IPS DF 6.9 (cell line): ENCODE measurements at regions not wholly inside any gene's neighbourhood (a gene's known extent, or its start where the extent isn't known, plus 50 kb on each side); places are given as distances from the start of the nearest gene placed in this dataset.

Experiments used
- DNase-seq: peaks from one replicate; pipeline ENCODE4 v3.0.0-alpha.2; 2013; ENCODE audit warnings: low read depth, low spot score
- H3K27ac ChIP-seq: one replicate; pipeline ENCODE4 v1.5.1; 2013; ENCODE audit warnings: low read length, control low read depth
- H3K27me3 ChIP-seq: 2 replicates; pipeline ENCODE4 v1.6.1; 2013; ENCODE audit warnings: mild to moderate bottlenecking, low read length; ENCODE audit not compliant: control insufficient read depth, insufficient read depth
- H3K36me3 ChIP-seq: 2 replicates; pipeline ENCODE4 v1.6.1; 2013; ENCODE audit warnings: low read length; ENCODE audit not compliant: control insufficient read depth, insufficient read depth
- H3K4me1 ChIP-seq: 2 replicates; pipeline ENCODE4 v1.6.1; 2013; ENCODE audit warnings: low read length; ENCODE audit not compliant: control insufficient read depth, insufficient read depth
- H3K4me3 ChIP-seq: 2 replicates; pipeline ENCODE4 v1.5.1; 2013; ENCODE audit warnings: mild to moderate bottlenecking, low read length
- H3K9me3 ChIP-seq: 2 replicates; pipeline ENCODE4 v1.6.1; 2013; ENCODE audit warnings: low read length, inconsistent platforms; ENCODE audit not compliant: control insufficient read depth, insufficient read depth
- WGBS: extraction: QIAGEN DNeasy Blood & Tissue Kit; methylation state at CpG from one replicate; pipeline ENCODE4 v1.1.7; 2013; ENCODE audit warnings: mixed read lengths, missing lambda C conversion rate; ENCODE audit not compliant: insufficient read length, insufficient coverage; 5-methylcytosine and 5-hydroxymethylcytosine counted together

- peaks cover 1% of the 10 kb centered on the region; the same call in 1 of the 2 replicates for H3K4me1 ChIP-seq
- H3K36me3 ChIP-seq = no peaks in the 10 kb centered on the region
- no peaks in the 10 kb centered on the region for H3K9me3 ChIP-seq
- no peak for DNase-seq
- no peak overlapping the region for H3K27ac ChIP-seq
- no peak overlapping the region for H3K4me3 ChIP-seq
- no peaks in the 10 kb centered on the region for H3K27me3 ChIP-seq
Measured at GRCh38 chr6:6781873-6782227, 193.3 kb downstream of the LY86 start.

- Histone ChIP-seq H3K27ac (no peak overlapping the region), H3K9me3 (no peaks in the 10 kb centered on the region), H3K4me3 (no peak overlapping the region), H3K4me1 (peaks cover 1% of the 10 kb centered on the region; the same call in 1 of the 2 replicates), H3K27me3 (no peaks in the 10 kb centered on the region), H3K36me3 (no peaks in the 10 kb centered on the region)
- no CpG with 5 or more reads among the region's 2 CpGs for WGBS
- DNase-seq = no peak
Measured at GRCh38 chr6:6783721-6784120, 195.2 kb downstream of the LY86 start.

- Histone ChIP-seq H3K27ac (no peak overlapping the region), H3K9me3 (no peaks in the 10 kb centered on the region), H3K4me3 (no peak overlapping the region), H3K27me3 (no peaks in the 10 kb centered on the region), H3K36me3 (no peaks in the 10 kb centered on the region), H3K4me1 (peaks cover 1% of the 10 kb centered on the region; the same call in 1 of the 2 replicates)
- DNase-seq = no peak
- WGBS = no CpG with 5 or more reads among the region's 2 CpGs
Measured at GRCh38 chr6:6784514-6785162, 196.1 kb downstream of the LY86 start.

GRCh38 chr6:6785163-6785521 lies 196.6 kb downstream of the LY86 start:
- no CpG with 5 or more reads among the region's 5 CpGs for WGBS
- Histone ChIP-seq H3K4me1 (peaks cover 1% of the 10 kb centered on the region; the same call in 1 of the 2 replicates), H3K4me3 (no peak overlapping the region), H3K9me3 (no peaks in the 10 kb centered on the region), H3K27ac (no peak overlapping the region), H3K27me3 (no peaks in the 10 kb centered on the region), H3K36me3 (no peaks in the 10 kb centered on the region)
- no peak for DNase-seq

GRCh38 chr6:6788394-6789032 lies 200.0 kb downstream of the LY86 start:
- no peak for DNase-seq
- no CpG with 5 or more reads among the region's 4 CpGs for WGBS
- no peaks in the 10 kb centered on the region for H3K27me3 ChIP-seq
- H3K27ac ChIP-seq = no peak overlapping the region
- H3K36me3 ChIP-seq = no peaks in the 10 kb centered on the region
- H3K4me3 ChIP-seq = no peak overlapping the region
- no peaks in the 10 kb centered on the region for H3K4me1 ChIP-seq
- no peaks in the 10 kb centered on the region for H3K9me3 ChIP-seq

DNA sequence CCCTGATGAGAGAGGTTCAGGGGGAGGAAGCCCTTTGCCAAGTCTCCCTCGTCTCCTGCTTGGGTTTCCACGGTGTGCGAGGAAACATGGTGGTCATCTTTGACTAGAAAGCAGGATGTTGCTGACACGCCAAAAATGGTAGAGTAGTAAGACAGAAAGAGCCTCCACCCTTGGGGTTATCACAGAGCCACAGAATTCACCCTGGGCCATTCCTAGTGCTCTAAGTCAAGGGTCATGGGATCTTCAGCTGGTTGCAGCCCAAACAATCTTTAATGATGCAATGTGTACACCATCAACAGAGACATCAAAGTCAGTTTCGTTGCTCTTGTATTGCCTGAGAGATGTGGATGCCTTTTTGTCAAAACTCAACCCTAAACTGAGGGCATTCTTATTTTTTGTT lies 201.9 kb downstream of the LY86 start:
- H3K27ac ChIP-seq = no peak overlapping the region

DNA sequence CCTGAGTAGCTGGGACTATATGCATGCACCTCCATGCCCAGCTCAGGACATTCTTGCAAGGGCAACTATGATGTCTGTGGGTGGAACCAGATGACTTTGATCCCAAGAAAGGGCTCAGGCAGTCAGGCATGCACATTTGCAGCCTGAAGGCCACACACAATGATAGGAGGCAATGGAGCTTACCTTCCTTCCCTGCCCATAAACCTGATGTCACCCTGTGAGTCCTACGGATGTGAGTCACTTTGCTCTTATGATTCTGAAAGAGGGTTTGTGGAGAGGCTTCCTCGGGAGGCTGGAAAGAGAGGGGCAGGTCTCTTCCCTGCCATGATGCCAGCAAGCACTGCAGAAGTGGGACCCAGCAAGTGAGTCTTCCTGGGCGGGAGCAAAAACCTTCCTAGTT lies 202.4 kb downstream of the LY86 start:
- no peak overlapping the region for H3K4me3 ChIP-seq
- no peaks in the 10 kb centered on the region for H3K4me1 ChIP-seq
- H3K9me3 ChIP-seq = no peaks in the 10 kb centered on the region
- H3K36me3 ChIP-seq = no peaks in the 10 kb centered on the region
- WGBS = no CpG with 5 or more reads among the region's 3 CpGs
- H3K27me3 ChIP-seq = no peaks in the 10 kb centered on the region
- no peak overlapping the region for H3K27ac ChIP-seq
- DNase-seq = no peak

More for the DNA sequence above, 201.9 kb downstream of the LY86 start:
- H3K27me3 ChIP-seq = no peaks in the 10 kb centered on the region
- H3K4me1 ChIP-seq = no peaks in the 10 kb centered on the region
- H3K4me3 ChIP-seq = no peak overlapping the region
- DNase-seq = no peak
- WGBS = no CpG with 5 or more reads among the region's 5 CpGs
- H3K9me3 ChIP-seq = no peaks in the 10 kb centered on the region
- H3K36me3 ChIP-seq = no peaks in the 10 kb centered on the region

- 100% methylated on average over 1 of the region's 9 CpGs for WGBS
- Histone ChIP-seq H3K36me3 (no peaks in the 10 kb centered on the region), H3K9me3 (no peaks in the 10 kb centered on the region), H3K27me3 (no peaks in the 10 kb centered on the region), H3K4me1 (no peaks in the 10 kb centered on the region), H3K4me3 (no peak overlapping the region), H3K27ac (no peak overlapping the region)
- no peak for DNase-seq
Measured at GRCh38 chr6:6793388-6794250, 205.1 kb downstream of the LY86 start.

DNA sequence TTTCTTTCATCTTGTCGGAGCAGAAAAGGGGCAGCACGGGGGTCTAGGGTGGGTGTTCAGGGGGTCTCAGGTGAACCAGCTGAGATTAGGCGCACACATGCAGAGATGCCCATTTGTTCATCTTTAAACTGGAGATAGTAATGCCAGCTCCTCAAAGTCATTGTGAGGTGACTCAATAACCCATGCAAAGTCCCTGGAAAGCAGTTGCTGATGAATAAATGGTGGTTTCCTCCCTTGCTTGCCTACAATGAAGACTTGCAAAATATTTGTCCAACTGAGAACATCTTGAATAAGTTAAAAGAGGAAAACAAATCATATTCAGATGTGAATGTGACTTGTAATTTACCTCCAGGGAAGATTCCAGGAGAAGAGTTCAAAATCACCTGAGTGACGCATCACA lies 206.9 kb downstream of the LY86 start:
- Histone ChIP-seq H3K27ac (no peak overlapping the region), H3K9me3 (no peaks in the 10 kb centered on the region), H3K4me3 (no peak overlapping the region), H3K36me3 (no peaks in the 10 kb centered on the region), H3K27me3 (no peaks in the 10 kb centered on the region), H3K4me1 (no peaks in the 10 kb centered on the region)
- no peak for DNase-seq
- no CpG with 5 or more reads among the region's 4 CpGs for WGBS

GRCh38 chr6:6796818-6797217 lies 208.3 kb downstream of the LY86 start:
- no peak overlapping the region for H3K27ac ChIP-seq
- no peaks in the 10 kb centered on the region for H3K4me1 ChIP-seq
- no peaks in the 10 kb centered on the region for H3K9me3 ChIP-seq
- no peak for DNase-seq
- WGBS = no CpG with 5 or more reads among the region's 11 CpGs
- no peak overlapping the region for H3K4me3 ChIP-seq
- no peaks in the 10 kb centered on the region for H3K36me3 ChIP-seq
- H3K27me3 ChIP-seq = no peaks in the 10 kb centered on the region
